HS-27A (cell line): ENCODE measurements at regions not wholly inside any gene's neighbourhood (a gene's known extent, or its start where the extent isn't known, plus 50 kb on each side); places are given as distances from the start of the nearest gene placed in this dataset.

ENCODE experiments used
- DNase-seq: peaks from one replicate; pipeline ENCODE4 v3.0.0-alpha.2; 2012; ENCODE audit warnings: low read depth, missing footprints

DNA sequence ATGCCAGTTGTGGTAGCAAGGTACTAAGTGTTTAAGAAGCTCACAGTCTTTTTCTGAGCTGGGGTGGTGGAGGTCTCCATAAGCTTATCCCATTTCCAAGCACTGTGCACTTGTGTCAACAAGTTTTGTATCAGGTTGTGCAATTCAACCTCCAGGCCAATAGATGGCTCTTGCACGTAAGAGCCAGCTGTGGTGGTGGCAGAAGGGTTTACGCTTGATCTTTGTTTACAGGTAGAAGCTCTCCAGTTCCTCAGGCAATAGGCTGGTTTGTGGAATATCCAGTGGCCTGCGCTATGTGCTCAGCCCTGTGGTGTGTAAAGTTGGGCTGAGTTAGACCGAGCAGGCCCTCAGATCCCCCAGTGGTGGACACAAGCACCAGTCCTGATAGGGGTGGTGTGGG, 89.7 kb upstream of the CNTNAP5 start:
- DNase-seq: no peak

DNA sequence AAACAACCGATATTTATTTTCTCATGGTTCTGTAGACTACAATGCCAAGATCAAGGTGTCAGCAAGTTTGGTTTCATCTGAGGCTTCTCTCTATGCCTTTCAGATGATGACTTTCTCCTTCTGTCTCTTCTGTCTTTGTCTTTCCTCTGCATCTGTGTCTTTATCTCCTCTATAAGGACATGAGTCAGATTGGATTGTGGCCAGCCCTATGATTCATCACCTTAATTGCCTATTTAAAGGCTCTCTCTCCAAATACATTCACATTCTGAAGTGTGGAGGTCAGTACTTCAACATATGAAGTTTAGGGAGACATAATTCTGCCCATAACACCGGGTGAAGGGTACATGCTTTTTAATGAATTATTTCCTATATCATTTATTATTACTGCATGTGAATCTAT, 71.2 kb upstream of the CNTNAP5 start:
- peak; percentile 1 for DNase-seq

DNA sequence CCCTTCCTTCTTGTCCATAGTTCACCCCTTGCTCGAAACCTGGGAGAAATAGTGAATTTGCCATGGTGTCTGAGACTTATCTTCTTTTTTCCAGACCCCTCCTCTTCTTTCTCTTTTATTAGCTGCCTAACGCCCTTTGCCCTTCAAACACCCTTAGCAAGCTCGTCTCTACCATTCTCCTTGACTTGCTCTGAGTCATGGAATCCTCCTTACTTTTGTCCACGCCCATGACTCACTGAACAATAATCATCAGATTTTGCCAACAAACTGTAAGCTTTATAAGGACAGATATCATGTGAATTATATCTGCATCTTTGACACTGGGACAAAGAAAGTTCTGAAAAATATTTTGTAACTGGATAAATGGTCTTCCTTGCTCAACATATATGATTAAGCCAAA, 67.1 kb upstream of the CNTNAP5 start:
- DNase-seq: no peak

DNA sequence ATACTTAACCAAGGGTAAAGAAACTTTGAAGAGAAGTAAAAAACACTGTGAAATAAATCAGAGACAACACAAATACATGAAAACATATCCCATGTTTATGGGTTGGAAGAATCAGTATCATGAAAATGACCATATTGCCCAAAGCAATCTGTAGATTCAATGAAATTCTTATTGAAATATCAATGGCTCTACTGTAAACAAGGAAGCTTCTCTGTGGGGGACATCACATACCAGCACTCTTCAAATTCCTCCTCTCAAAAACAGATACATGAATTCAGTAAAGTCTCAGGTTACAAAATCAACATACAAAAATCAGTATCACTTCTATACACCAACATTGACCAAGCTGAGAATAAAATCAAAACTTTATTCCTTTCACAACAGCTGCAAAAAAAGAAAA, 63.5 kb upstream of the CNTNAP5 start:
- no peak for DNase-seq

DNA sequence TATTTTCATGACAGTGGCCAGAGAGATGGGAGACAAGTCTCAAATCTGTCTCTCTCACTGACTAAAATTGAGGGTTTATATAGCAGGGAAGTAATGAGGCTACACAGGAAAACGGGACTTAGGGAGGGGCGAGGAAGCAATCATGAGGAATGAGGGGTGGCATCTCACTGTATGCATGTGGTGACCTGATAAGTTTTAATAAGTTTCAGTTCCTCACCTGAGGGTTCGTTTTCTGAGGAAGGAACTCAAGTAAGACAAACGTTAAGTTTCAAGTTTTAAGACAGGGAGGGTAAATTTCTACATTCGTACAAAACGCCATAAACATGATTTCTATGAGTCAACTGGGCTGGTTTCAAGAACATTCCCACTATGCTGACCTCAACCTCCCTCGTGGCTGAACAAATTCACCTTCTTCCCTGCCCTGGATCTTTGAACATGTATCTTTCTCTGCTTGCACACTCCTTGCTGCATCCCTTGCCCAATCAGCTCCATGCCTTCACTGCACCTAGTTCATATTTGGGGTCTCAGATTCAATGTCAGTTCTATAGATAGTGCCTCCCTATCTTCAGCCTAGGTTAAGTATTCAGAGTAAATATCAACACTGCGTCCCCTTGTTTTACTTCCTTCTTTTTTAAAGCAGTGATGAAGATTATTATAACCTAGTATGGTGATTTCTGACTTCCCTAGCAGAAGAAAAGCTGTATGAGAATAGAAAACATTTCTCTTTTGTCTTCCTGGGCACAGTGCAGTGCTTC, 53.3 kb upstream of the CNTNAP5 start:
- no peak for DNase-seq
